ENCODE measurements at regions not wholly inside any gene's neighbourhood (a gene's known extent, or its start where the extent isn't known, plus 50 kb on each side); places are given as distances from the start of the nearest gene placed in this dataset.

DNA sequence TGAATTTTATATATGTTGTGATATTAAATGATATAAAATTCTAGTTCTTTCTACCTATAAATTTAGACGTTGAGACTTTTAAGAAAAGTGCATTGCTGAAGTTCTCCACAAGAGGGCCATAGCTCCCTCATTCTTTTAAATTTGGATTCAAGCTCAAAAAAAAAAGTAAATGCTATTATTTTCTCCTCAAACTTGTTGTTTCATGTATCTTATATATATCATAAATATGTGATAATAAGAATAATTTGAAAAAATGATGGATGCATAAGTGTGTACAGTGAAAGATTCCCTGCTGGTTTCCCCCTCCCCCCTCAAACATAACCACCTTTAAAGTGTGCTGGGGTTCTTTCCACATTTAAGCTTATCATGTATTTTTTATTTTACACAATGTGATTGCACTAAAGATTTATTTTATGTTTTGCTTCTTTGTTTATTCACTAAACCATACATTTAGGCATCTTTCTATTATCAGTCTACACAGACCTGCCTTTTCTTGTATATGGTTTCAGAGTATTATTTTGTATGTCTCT lies 769.4 kb upstream of the GOLIM4 start:
- H3F3A ChIP-seq (replicated peaks; ENCODE audit: insufficient read depth): no peaks in the 10 kb centered on the region
- H2AFZ ChIP-seq (ENCODE audit: low read depth): no peak overlapping the region
- H3K4me2 ChIP-seq: no peak overlapping the region
- H3K4me3 ChIP-seq (ENCODE audit: low read depth in 2 of 2, low read length in 1 of 2): no peak overlapping the region
- no peaks in the 10 kb centered on the region for H3K79me2 ChIP-seq (ENCODE audit: insufficient read depth)
- no peaks in the 10 kb centered on the region for H4K20me1 ChIP-seq (ENCODE audit: insufficient read depth)
- peak; percentile 3 for DNase-seq
- no peaks in the 10 kb centered on the region; a peak in 1 of 4 replicates for H3K4me1 ChIP-seq (ENCODE audit: control insufficient read depth in 1 of 2, insufficient read depth in 2 of 2, low read depth in 1 of 2, low read length in 1 of 2)
- no peaks in the 10 kb centered on the region for H3K36me3 ChIP-seq (replicated peaks in 1 of 2; ENCODE audit: control insufficient read depth in 1 of 2, insufficient read depth in 2 of 2, low read length in 1 of 2)
- no peak overlapping the region for H3K9ac ChIP-seq
- CTCF ChIA-PET: interaction anchor here (0.6 to 6.5 kb wide), 27 partner anchors 9 to 879 kb away, joined by 3 to 40 read pairs (median 4); no protein-coding TSS in a partner anchor
- 4% methylated on average over 1 of the region's 1 CpG for WGBS (ENCODE audit: low lambda C conversion rate)
- peak; percentile 84 for TF ChIP-seq CTCF (IDR thresholded peaks at IDR 0.05)
- peak; percentile 29; the same call in 1 of the 2 replicates for TF ChIP-seq SMC3 (IDR thresholded peaks at IDR 0.05; ENCODE audit: low read depth, low read length)
- TF ChIP-seq, protein P1, sequence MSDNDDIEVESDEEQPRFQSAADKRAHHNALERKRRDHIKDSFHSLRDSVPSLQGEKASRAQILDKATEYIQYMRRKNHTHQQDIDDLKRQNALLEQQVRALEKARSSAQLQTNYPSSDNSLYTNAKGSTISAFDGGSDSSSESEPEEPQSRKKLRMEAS (IDR thresholded peaks at IDR 0.05; ENCODE audit: low read depth): no peak
- peak; percentile 64 for TF ChIP-seq RAD21 (IDR thresholded peaks at IDR 0.05; ENCODE audit: low read length)
- no peaks in the 10 kb centered on the region for H3K9me2 ChIP-seq
- H3K27ac ChIP-seq (ENCODE audit: low read depth in 2 of 2, low read length in 1 of 2): no peak overlapping the region
- H3K9me3 ChIP-seq: no peaks in the 10 kb centered on the region
- POLR2A ChIA-PET: no interaction called here
- no peaks in the 10 kb centered on the region; the same call in 1 of the 2 replicates for H3K27me3 ChIP-seq (ENCODE audit: insufficient read depth)

DNA sequence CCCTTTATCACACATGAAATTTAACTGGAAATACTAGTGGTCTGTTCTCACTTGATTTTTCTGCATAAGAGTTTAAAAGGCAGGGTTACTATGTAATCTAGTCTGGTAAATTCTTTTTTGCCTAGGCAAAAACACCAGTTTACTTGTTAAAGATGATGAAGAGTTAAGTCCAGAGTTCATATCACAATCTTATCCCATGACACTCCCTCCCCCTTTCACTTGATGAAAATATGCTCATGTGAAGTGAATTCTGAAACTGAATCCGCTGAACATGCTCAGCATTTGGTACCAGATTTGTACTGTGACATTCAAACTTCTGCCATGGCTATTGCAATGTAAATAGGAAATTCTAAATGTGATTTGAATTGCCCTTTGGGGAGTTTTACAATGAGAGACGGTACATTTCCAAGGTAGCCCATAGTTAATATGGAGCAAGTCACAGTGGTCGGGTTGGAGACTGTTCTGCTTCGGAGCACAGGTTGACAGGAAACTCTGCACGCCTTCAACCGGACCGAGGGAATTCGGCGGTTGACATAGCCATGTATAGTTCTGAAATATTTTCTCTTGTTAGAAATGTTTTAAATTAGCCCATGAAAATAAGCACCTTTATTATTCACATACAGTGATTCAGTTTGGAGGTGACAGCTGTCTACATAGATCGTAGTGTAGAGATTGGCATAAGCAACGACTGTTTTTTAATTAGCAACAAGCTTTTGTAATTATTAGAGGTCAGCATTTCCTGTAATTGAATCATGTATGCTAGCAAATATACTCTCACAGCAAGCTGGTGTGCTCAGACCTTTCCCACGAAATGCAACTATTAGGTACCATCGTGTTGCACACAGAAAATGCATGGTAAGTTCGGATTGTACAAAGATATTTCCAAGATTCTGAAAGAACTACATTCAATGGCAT lies 768.6 kb upstream of the GOLIM4 start:
- Histone ChIP-seq H3K4me3 (ENCODE audit: low read depth in 2 of 2, low read length in 1 of 2) (no peak overlapping the region), H3K9me3 (no peaks in the 10 kb centered on the region), H3K9me2 (no peaks in the 10 kb centered on the region), H3K4me2 (no peak overlapping the region), H2AFZ (ENCODE audit: low read depth) (no peak overlapping the region), H3F3A (replicated peaks; ENCODE audit: insufficient read depth) (no peaks in the 10 kb centered on the region), H3K27ac (ENCODE audit: low read depth in 2 of 2, low read length in 1 of 2) (no peak overlapping the region), H3K9ac (no peak overlapping the region), H3K4me1 (ENCODE audit: control insufficient read depth in 1 of 2, insufficient read depth in 2 of 2, low read depth in 1 of 2, low read length in 1 of 2) (no peaks in the 10 kb centered on the region; a peak in 1 of 4 replicates), H4K20me1 (ENCODE audit: insufficient read depth) (no peaks in the 10 kb centered on the region), H3K27me3 (ENCODE audit: insufficient read depth) (no peaks in the 10 kb centered on the region; the same call in 1 of the 2 replicates), H3K79me2 (ENCODE audit: insufficient read depth) (no peaks in the 10 kb centered on the region), H3K36me3 (replicated peaks in 1 of 2; ENCODE audit: control insufficient read depth in 1 of 2, insufficient read depth in 2 of 2, low read length in 1 of 2) (no peaks in the 10 kb centered on the region)
- ChIA-PET POLR2A (no interaction called here), CTCF (interaction anchor here (0.6 to 6.5 kb wide), 25 partner anchors 8 to 880 kb away, joined by 3 to 40 read pairs (median 4); no protein-coding TSS in a partner anchor)
- DNase-seq: no peak
- TF ChIP-seq GABPA (IDR thresholded peaks at IDR 0.05; ENCODE audit: low read depth): no peak
- TF ChIP-seq JUND (IDR thresholded peaks at IDR 0.05): no peak
- no peak for TF ChIP-seq SMC3 (IDR thresholded peaks at IDR 0.05; ENCODE audit: low read depth, low read length)
- no peak for TF ChIP-seq MXI1 (IDR thresholded peaks at IDR 0.05; ENCODE audit: low read depth, low read length)
- TF ChIP-seq, protein P2, sequence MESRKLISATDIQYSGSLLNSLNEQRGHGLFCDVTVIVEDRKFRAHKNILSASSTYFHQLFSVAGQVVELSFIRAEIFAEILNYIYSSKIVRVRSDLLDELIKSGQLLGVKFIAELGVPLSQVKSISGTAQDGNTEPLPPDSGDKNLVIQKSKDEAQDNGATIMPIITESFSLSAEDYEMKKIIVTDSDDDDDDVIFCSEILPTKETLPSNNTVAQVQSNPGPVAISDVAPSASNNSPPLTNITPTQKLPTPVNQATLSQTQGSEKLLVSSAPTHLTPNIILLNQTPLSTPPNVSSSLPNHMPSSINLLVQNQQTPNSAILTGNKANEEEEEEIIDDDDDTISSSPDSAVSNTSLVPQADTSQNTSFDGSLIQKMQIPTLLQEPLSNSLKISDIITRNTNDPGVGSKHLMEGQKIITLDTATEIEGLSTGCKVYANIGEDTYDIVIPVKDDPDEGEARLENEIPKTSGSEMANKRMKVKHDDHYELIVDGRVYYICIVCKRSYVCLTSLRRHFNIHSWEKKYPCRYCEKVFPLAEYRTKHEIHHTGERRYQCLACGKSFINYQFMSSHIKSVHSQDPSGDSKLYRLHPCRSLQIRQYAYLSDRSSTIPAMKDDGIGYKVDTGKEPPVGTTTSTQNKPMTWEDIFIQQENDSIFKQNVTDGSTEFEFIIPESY (IDR thresholded peaks at IDR 0.05; ENCODE audit: borderline replicate concordance, low read depth): no peak
- WGBS (ENCODE audit: low lambda C conversion rate): 61% methylated on average over 14 of the region's 14 CpGs

All from SK-N-SH (cell line).